RCC 7860 (cell line): ENCODE measurements at regions not wholly inside any gene's neighbourhood (a gene's known extent, or its start where the extent isn't known, plus 50 kb on each side); places are given as distances from the start of the nearest gene placed in this dataset.
A peak's percentile ranks its signal among the peaks of the same experiment; 100 is the strongest.

ENCODE experiments used
- DNase-seq: peaks from one replicate; pipeline ENCODE4 v3.0.0-alpha.2; 2015; ENCODE audit warnings: low spot score
- FAIRE-seq: peaks from 2 replicates; lab custom pipeline; 2012; peaks lifted over from hg19 to GRCh38; lab: Jason Lieb, UNC

GRCh38 chr1:112262316-112262715 lies 133.7 kb upstream of the CTTNBP2NL start:
- FAIRE-seq: no peak

GRCh38 chr1:112263042-112263441 lies 133.0 kb upstream of the CTTNBP2NL start:
- DNase-seq: no peak
- FAIRE-seq: no peak

More at GRCh38 chr1:112262316-112262715, 133.7 kb upstream of the CTTNBP2NL start:
- no peak for DNase-seq

GRCh38 chr1:112263453-112263852 lies 132.6 kb upstream of the CTTNBP2NL start:
- DNase-seq (no peak), FAIRE-seq (no peak)

- no peak for FAIRE-seq
- DNase-seq: no peak
These were observed 132.0 kb upstream of the CTTNBP2NL start for GRCh38 chr1:112264010-112264409.

- FAIRE-seq (no peak), DNase-seq (no peak)
These were observed 131.5 kb upstream of the CTTNBP2NL start for GRCh38 chr1:112264553-112264952.

- DNase-seq (no peak), FAIRE-seq (no peak)
These were observed 130.1 kb upstream of the CTTNBP2NL start for GRCh38 chr1:112265931-112266330.

GRCh38 chr1:112267206-112267605 lies 128.8 kb upstream of the CTTNBP2NL start:
- DNase-seq (no peak), FAIRE-seq (no peak)

- FAIRE-seq: no peak
- DNase-seq: no peak
These were observed 128.1 kb upstream of the CTTNBP2NL start for GRCh38 chr1:112267929-112268328.

GRCh38 chr1:112268408-112268807 lies 127.6 kb upstream of the CTTNBP2NL start:
- DNase-seq (no peak), FAIRE-seq (no peak)

GRCh38 chr1:112271270-112271669 lies 124.7 kb upstream of the CTTNBP2NL start:
- no peak for FAIRE-seq
- no peak for DNase-seq

- no peak for FAIRE-seq
- no peak for DNase-seq
These were observed 123.8 kb upstream of the CTTNBP2NL start for GRCh38 chr1:112272101-112272772.

- FAIRE-seq (no peak), DNase-seq (no peak)
These were observed 111.2 kb upstream of the CTTNBP2NL start for GRCh38 chr1:112284796-112285195.

GRCh38 chr1:112285316-112285715 lies 110.7 kb upstream of the CTTNBP2NL start:
- FAIRE-seq (no peak), DNase-seq (no peak)

GRCh38 chr1:112285746-112286145 lies 110.3 kb upstream of the CTTNBP2NL start:
- FAIRE-seq (no peak), DNase-seq (no peak)

GRCh38 chr1:112296908-112297307 lies 99.1 kb upstream of the CTTNBP2NL start:
- DNase-seq (no peak), FAIRE-seq (no peak)

- FAIRE-seq: no peak
These were observed 98.5 kb upstream of the CTTNBP2NL start for GRCh38 chr1:112297536-112297935.

GRCh38 chr1:112298558-112298957 lies 97.5 kb upstream of the CTTNBP2NL start:
- no peak for FAIRE-seq
- peak; percentile 11 for DNase-seq

More at GRCh38 chr1:112297536-112297935, 98.5 kb upstream of the CTTNBP2NL start:
- DNase-seq: no peak

GRCh38 chr1:112304126-112304525 lies 91.9 kb upstream of the CTTNBP2NL start:
- DNase-seq (no peak), FAIRE-seq (no peak)

GRCh38 chr1:112304612-112305011 lies 91.4 kb upstream of the CTTNBP2NL start:
- no peak for DNase-seq
- no peak for FAIRE-seq

GRCh38 chr1:112307930-112308591 lies 88.0 kb upstream of the CTTNBP2NL start:
- DNase-seq: no peak
- no peak for FAIRE-seq

- DNase-seq: no peak
- FAIRE-seq: no peak
These were observed 87.3 kb upstream of the CTTNBP2NL start for GRCh38 chr1:112308716-112309115.

GRCh38 chr1:112309499-112309898 lies 86.5 kb upstream of the CTTNBP2NL start:
- DNase-seq (no peak), FAIRE-seq (no peak)
